H9 (cell line): ENCODE measurements at regions not wholly inside any gene's neighbourhood (a gene's known extent, or its start where the extent isn't known, plus 50 kb on each side); places are given as distances from the start of the nearest gene placed in this dataset.

Source experiments
- DNase-seq: peaks from one replicate; pipeline ENCODE4 v3.0.0-alpha.2; 2017
- H2AFZ ChIP-seq: one replicate; pipeline ENCODE4 v1.6.1; 2013; ENCODE audit warnings: mild to moderate bottlenecking, low read length, control low read depth, moderate library complexity
- H2AK5ac ChIP-seq: 2 replicates; pipeline ENCODE4 v1.6.1; 2013; ENCODE audit warnings: low read length, control low read depth, mixed read lengths; ENCODE audit not compliant: insufficient read length
- H2BK120ac ChIP-seq: one replicate; pipeline ENCODE4 v1.6.1; 2013; ENCODE audit warnings: low read depth, mild to moderate bottlenecking, low read length, control low read depth, inconsistent platforms; ENCODE audit not compliant: poor library complexity, severe bottlenecking
- H2BK12ac ChIP-seq: 2 replicates; pipeline ENCODE4 v1.6.1; 2013; ENCODE audit warnings: low read length, control low read depth, mixed read lengths, low read depth; ENCODE audit not compliant: insufficient read length
- H2BK15ac ChIP-seq: 2 replicates; pipeline ENCODE4 v1.6.1; 2013; ENCODE audit warnings: low read depth, low read length, control low read depth
- H2BK20ac ChIP-seq: one replicate; pipeline ENCODE4 v1.6.1; 2013; ENCODE audit warnings: low read depth, mild to moderate bottlenecking, low read length, control low read depth, inconsistent platforms; ENCODE audit not compliant: poor library complexity, severe bottlenecking
- H2BK5ac ChIP-seq: 2 replicates; pipeline ENCODE4 v1.6.1; 2013; ENCODE audit warnings: low read length, control low read depth, mixed read lengths; ENCODE audit not compliant: insufficient read length
- H3K14ac ChIP-seq: 2 replicates; pipeline ENCODE4 v1.6.1; 2013; ENCODE audit warnings: low read length, control low read depth; ENCODE audit not compliant: insufficient read depth
- H3K18ac ChIP-seq: 2 replicates; pipeline ENCODE4 v1.6.1; 2013; ENCODE audit warnings: low read depth, mild to moderate bottlenecking, mixed read lengths, low read length, control low read depth; ENCODE audit not compliant: insufficient read length
- H3K23ac ChIP-seq: 2 replicates; pipeline ENCODE4 v1.6.1; 2013; ENCODE audit warnings: low read length, control low read depth, mixed read lengths, low read depth; ENCODE audit not compliant: insufficient read length
- H3K23me2 ChIP-seq: 2 replicates; pipeline ENCODE4 v1.6.1; 2013; ENCODE audit warnings: low read depth, mild to moderate bottlenecking, mixed read lengths, low read length, control low read depth; ENCODE audit not compliant: insufficient read length, poor library complexity, severe bottlenecking
- H3K27ac ChIP-seq: 2 replicates; pipeline ENCODE4 v1.5.1; 2013; ENCODE audit warnings: low read length, control low read depth, mixed read lengths, low read depth; ENCODE audit not compliant: insufficient read length
- H3K27me3 ChIP-seq: 2 replicates; pipeline ENCODE4 v1.6.1; 2013; ENCODE audit warnings: low read length, control low read depth, inconsistent platforms; ENCODE audit not compliant: insufficient read depth
- H3K4ac ChIP-seq: 2 replicates; pipeline ENCODE4 v1.6.1; 2013; ENCODE audit warnings: low read depth, mild to moderate bottlenecking, control low read depth, inconsistent platforms, low read length, moderate library complexity
- H3K4me1 ChIP-seq: 2 replicates; pipeline ENCODE4 v1.6.1; 2013; ENCODE audit warnings: low read length, control low read depth, inconsistent platforms; ENCODE audit not compliant: insufficient read depth
- H3K4me2 ChIP-seq: 2 replicates; pipeline ENCODE4 v1.6.1; 2013; ENCODE audit warnings: low read length, control low read depth, mixed read lengths; ENCODE audit not compliant: insufficient read length, insufficient read depth
- H3K56ac ChIP-seq: 2 replicates; pipeline ENCODE4 v1.6.1; 2013; ENCODE audit warnings: low read depth, mild to moderate bottlenecking, mixed read lengths, low read length, control low read depth; ENCODE audit not compliant: insufficient read length
- H3K79me1 ChIP-seq: 2 replicates; pipeline ENCODE4 v1.6.1; 2013; ENCODE audit warnings: low read depth, mild to moderate bottlenecking, moderate library complexity, low read length, control low read depth, inconsistent platforms; ENCODE audit not compliant: insufficient read depth, poor library complexity, severe bottlenecking
- H3K79me2 ChIP-seq: 2 replicates; pipeline ENCODE4 v1.6.1; 2013; ENCODE audit warnings: low read length, control low read depth, inconsistent platforms; ENCODE audit not compliant: insufficient read depth
- H3K9ac ChIP-seq: 2 replicates; pipeline ENCODE4 v1.6.1; 2013; ENCODE audit warnings: low read length, control low read depth, mixed read lengths; ENCODE audit not compliant: insufficient read length; ENCODE audit errors: extremely low read depth
- H3K9me3 ChIP-seq: one replicate; pipeline ENCODE4 v1.6.1; 2013; ENCODE audit warnings: low read depth, low read length, inconsistent platforms; ENCODE audit not compliant: control insufficient read depth
- H3T11ph ChIP-seq: one replicate; pipeline ENCODE4 v1.6.1; 2013; ENCODE audit warnings: mild to moderate bottlenecking, low read length, control low read depth, inconsistent platforms
- H4K20me1 ChIP-seq: one replicate; pipeline ENCODE4 v1.6.1; 2013; ENCODE audit not compliant: control insufficient read depth, insufficient read length, insufficient read depth
- H4K5ac ChIP-seq: 2 replicates; pipeline ENCODE4 v1.6.1; 2013; ENCODE audit warnings: low read depth, mild to moderate bottlenecking, mixed read lengths, low read length, control low read depth; ENCODE audit not compliant: insufficient read length
- H4K8ac ChIP-seq: replicated peaks from 2 replicates; pipeline ENCODE4 v1.6.1; 2013; ENCODE audit warnings: low read length, control low read depth, mixed read lengths, low read depth; ENCODE audit not compliant: insufficient read length
- H4K91ac ChIP-seq: 2 replicates; pipeline ENCODE4 v1.6.1; 2013; ENCODE audit warnings: low read depth, mild to moderate bottlenecking, moderate library complexity, mixed read lengths, low read length, control low read depth; ENCODE audit not compliant: insufficient read length
- H3K27ac Mint-ChIP-seq, 3 experiments: 2 replicates in 2 of 3; 3 replicates in 1 of 3; pipeline ENCODE4 v1.8.0; 2020 to 2021; ENCODE audit warnings: mixed read lengths in 3 of 3, mild to moderate bottlenecking in 1 of 3, moderate library complexity in 1 of 3
- H3K27me3 Mint-ChIP-seq: 2 replicates; pipeline ENCODE4 v1.8.0; 2021; ENCODE audit warnings: low read depth, mild to moderate bottlenecking, moderate library complexity, mixed read lengths
- H3K36me3 Mint-ChIP-seq, 3 experiments: 2 replicates in 2 of 3; 3 replicates in 1 of 3; pipeline ENCODE4 v1.8.0; 2020 to 2021; ENCODE audit warnings: low read depth in 3 of 3, mixed read lengths in 3 of 3; ENCODE audit not compliant: insufficient read depth in 1 of 3
- H3K4me1 Mint-ChIP-seq, 2 experiments: 2 replicates each; pipeline ENCODE4 v1.8.0; 2020; ENCODE audit warnings: mixed read lengths in 2 of 2
- H3K4me3 Mint-ChIP-seq, 2 experiments: 2 replicates in 1 of 2; 3 replicates in 1 of 2; pipeline ENCODE4 v1.8.0; 2020 to 2021; ENCODE audit warnings: mild to moderate bottlenecking in 2 of 2, mixed read lengths in 2 of 2, moderate library complexity in 1 of 2
- H3K9me3 Mint-ChIP-seq, 2 experiments: 2 replicates in 1 of 2; 3 replicates in 1 of 2; pipeline ENCODE4 v1.8.0; 2020; ENCODE audit warnings: mild to moderate bottlenecking in 2 of 2, mixed read lengths in 2 of 2, moderate library complexity in 1 of 2
- WGBS: extraction: QIAGEN DNeasy Blood & Tissue Kit; methylation state at CpG from one replicate; pipeline ENCODE4 v1.1.7; 2013; ENCODE audit warnings: missing lambda C conversion rate, low lambda C conversion rate, mixed read lengths; ENCODE audit not compliant: insufficient read length; ENCODE audit errors: extremely low coverage; 5-methylcytosine and 5-hydroxymethylcytosine counted together
- TF ChIP-seq, protein P1 (sequence below): fragments of 200-600 bp; sonication (generic); conservative IDR thresholded peaks from 3 replicates; pipeline ENCODE4 v1.8.0; 2021; ENCODE audit warnings: antibody characterized with exemption, mild to moderate bottlenecking

GRCh38 chr17:14469971-14470370, 169.1 kb downstream of the HS3ST3B1 start:
- Histone ChIP-seq H4K20me1 (no peaks in the 10 kb centered on the region), H3K27me3 (no peaks in the 10 kb centered on the region), H2AK5ac (no peak overlapping the region), H3K4ac (no peak overlapping the region), H3K23me2 (no peaks in the 10 kb centered on the region), H4K91ac (no peak overlapping the region), H3K79me1 (no peaks in the 10 kb centered on the region), H3K79me2 (no peaks in the 10 kb centered on the region), H2BK15ac (no peak overlapping the region), H2BK20ac (no peak overlapping the region), H3K56ac (no peak overlapping the region), H2AFZ (no peak overlapping the region), H3K9me3 (no peaks in the 10 kb centered on the region), H3K4me1 (no peaks in the 10 kb centered on the region; the same call in 1 of the 2 replicates), H4K5ac (no peak overlapping the region), H2BK5ac (no peak overlapping the region), H3K27ac (no peak overlapping the region), H3K23ac (no peak overlapping the region), H3K14ac (no peak overlapping the region; the same call in 1 of the 2 replicates), H3K18ac (no peak overlapping the region), H2BK12ac (no peak overlapping the region), H3K9ac (no peak overlapping the region), H3K4me2 (no peak overlapping the region), H3T11ph (no peak overlapping the region), H4K8ac (no peak overlapping the region), H2BK120ac (no peak overlapping the region)
- Mint-ChIP-seq H3K27me3 (no peaks in the 10 kb centered on the region), H3K27ac (no peak overlapping the region), H3K4me1 (peaks cover 7 to 8% of the 10 kb centered on the region in 2 experiments), H3K4me3 (no peak overlapping the region), H3K36me3 (no peaks in the 10 kb centered on the region; a peak in 2 of 7 replicates), H3K9me3 (no peaks in the 10 kb centered on the region)
- TF ChIP-seq, protein P1, sequence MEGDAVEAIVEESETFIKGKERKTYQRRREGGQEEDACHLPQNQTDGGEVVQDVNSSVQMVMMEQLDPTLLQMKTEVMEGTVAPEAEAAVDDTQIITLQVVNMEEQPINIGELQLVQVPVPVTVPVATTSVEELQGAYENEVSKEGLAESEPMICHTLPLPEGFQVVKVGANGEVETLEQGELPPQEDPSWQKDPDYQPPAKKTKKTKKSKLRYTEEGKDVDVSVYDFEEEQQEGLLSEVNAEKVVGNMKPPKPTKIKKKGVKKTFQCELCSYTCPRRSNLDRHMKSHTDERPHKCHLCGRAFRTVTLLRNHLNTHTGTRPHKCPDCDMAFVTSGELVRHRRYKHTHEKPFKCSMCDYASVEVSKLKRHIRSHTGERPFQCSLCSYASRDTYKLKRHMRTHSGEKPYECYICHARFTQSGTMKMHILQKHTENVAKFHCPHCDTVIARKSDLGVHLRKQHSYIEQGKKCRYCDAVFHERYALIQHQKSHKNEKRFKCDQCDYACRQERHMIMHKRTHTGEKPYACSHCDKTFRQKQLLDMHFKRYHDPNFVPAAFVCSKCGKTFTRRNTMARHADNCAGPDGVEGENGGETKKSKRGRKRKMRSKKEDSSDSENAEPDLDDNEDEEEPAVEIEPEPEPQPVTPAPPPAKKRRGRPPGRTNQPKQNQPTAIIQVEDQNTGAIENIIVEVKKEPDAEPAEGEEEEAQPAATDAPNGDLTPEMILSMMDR = no peak
- no peak for DNase-seq
- WGBS = no CpG with 5 or more reads among the region's 3 CpGs
